ENCODE measurements at regions not wholly inside any gene's neighbourhood (a gene's known extent, or its start where the extent isn't known, plus 50 kb on each side); places are given as distances from the start of the nearest gene placed in this dataset.

- Mint-ChIP-seq H3K27me3 (no peaks in the 10 kb centered on the region), H3K4me3 (no peak overlapping the region), H3K36me3 (no peaks in the 10 kb centered on the region), H3K9me3 (no peaks in the 10 kb centered on the region), H3K27ac (no peak overlapping the region), H3K4me1 (no peaks in the 10 kb centered on the region)
- no peak for ATAC-seq
Measured at GRCh38 chrX:16386126-16386525, 218.8 kb downstream of the MAGEB17 start.

GRCh38 chrX:16392597-16392996 is 225.3 kb downstream of the MAGEB17 start:
- no peaks in the 10 kb centered on the region for H3K4me1 Mint-ChIP-seq
- no peak overlapping the region for H3K4me3 Mint-ChIP-seq
- H3K27ac Mint-ChIP-seq = no peak overlapping the region
- H3K36me3 Mint-ChIP-seq = no peaks in the 10 kb centered on the region
- no peaks in the 10 kb centered on the region for H3K27me3 Mint-ChIP-seq
- no peak for ATAC-seq
- H3K9me3 Mint-ChIP-seq = no peaks in the 10 kb centered on the region

DNA sequence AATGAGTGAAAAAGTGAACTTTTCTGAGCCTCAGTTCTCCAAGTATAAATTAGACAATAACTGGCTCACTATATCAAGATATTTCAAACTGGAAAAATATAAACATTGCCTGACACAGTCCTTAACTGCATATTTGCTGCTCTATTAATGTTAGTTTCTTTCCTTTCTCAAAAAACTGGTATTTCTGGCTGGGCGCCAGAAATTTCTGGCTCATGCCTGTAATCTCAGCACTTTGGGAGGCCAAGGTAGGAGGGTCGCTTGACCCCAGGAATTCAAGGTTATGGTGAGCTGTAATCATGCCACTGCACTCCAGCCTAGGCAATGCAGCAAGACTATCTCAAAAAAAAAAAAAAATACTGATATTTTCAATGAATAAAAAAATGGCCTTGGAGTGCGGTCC is 227.0 kb downstream of the MAGEB17 start:
- Mint-ChIP-seq H3K27ac (no peak overlapping the region), H3K4me1 (no peaks in the 10 kb centered on the region), H3K9me3 (no peaks in the 10 kb centered on the region), H3K27me3 (no peaks in the 10 kb centered on the region), H3K4me3 (no peak overlapping the region), H3K36me3 (no peaks in the 10 kb centered on the region)
- no peak for ATAC-seq

GRCh38 chrX:16403808-16404207 is 236.5 kb downstream of the MAGEB17 start:
- no peaks in the 10 kb centered on the region for H3K9me3 Mint-ChIP-seq
- H3K36me3 Mint-ChIP-seq = no peaks in the 10 kb centered on the region
- H3K27me3 Mint-ChIP-seq = peaks cover 10% of the 10 kb centered on the region
- H3K4me3 Mint-ChIP-seq = no peak overlapping the region
- H3K27ac Mint-ChIP-seq = no peak overlapping the region
- no peak for ATAC-seq
- H3K4me1 Mint-ChIP-seq = no peaks in the 10 kb centered on the region

DNA sequence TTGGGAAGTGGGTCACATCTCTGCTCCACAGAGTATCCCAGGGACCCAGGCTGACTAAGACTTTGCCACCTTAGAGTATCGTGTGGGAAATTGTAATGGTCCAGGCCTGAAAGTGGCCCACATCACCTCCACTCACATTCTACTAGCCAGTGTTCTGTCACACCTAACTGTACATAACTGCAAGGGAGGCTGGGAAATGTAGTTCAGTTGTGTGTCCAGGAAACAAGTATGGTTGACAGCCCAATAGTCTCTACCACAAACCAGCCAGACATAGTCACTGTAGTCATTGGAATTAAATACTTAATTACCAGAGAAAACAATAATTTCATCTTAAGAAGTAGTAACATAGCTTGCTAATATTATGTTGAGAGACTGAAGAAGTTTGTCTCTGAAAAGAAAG is 233.4 kb upstream of the S100G start:
- H3K36me3 Mint-ChIP-seq = no peaks in the 10 kb centered on the region
- H3K27me3 Mint-ChIP-seq = peaks cover 7% of the 10 kb centered on the region

GRCh38 chrX:16418650-16419049 is 231.3 kb upstream of the S100G start:
- H3K9me3 Mint-ChIP-seq = no peaks in the 10 kb centered on the region
- no peak overlapping the region for H3K27ac Mint-ChIP-seq
- peaks cover 13% of the 10 kb centered on the region for H3K27me3 Mint-ChIP-seq
- H3K4me3 Mint-ChIP-seq = no peak overlapping the region
- no peaks in the 10 kb centered on the region for H3K4me1 Mint-ChIP-seq
- H3K36me3 Mint-ChIP-seq = no peaks in the 10 kb centered on the region
- ATAC-seq = no peak

More for the DNA sequence above, 233.4 kb upstream of the S100G start:
- H3K9me3 Mint-ChIP-seq = no peaks in the 10 kb centered on the region
- H3K27ac Mint-ChIP-seq = no peak overlapping the region
- H3K4me1 Mint-ChIP-seq = no peaks in the 10 kb centered on the region
- H3K4me3 Mint-ChIP-seq = no peak overlapping the region
- ATAC-seq = no peak

- Mint-ChIP-seq H3K9me3 (no peaks in the 10 kb centered on the region), H3K27me3 (peaks cover 7% of the 10 kb centered on the region), H3K4me1 (peaks cover 8% of the 10 kb centered on the region), H3K4me3 (no peak overlapping the region), H3K27ac (no peak overlapping the region), H3K36me3 (no peaks in the 10 kb centered on the region)
- ATAC-seq = no peak
Measured at GRCh38 chrX:16427668-16428067, 222.3 kb upstream of the S100G start.

DNA sequence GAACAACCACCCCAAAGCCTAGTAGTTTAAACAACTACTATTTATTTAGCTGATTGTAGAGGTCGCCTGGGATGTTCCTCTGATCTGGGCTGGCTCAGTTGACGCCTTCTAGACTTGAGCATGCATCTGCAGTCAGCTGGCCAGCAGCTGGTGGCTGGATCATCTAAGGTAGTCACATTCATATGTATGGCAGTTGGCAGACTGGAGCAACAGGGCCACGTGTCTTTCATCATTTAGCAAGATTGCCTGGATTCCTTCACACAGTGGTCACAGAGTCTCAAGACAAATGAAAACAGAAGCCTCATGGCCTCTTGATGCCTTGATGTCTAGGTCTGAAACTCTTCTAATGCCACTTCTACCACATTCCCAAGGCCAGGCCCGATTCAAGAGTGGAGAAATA is 220.6 kb upstream of the S100G start:
- peaks cover 2% of the 10 kb centered on the region for H3K4me1 Mint-ChIP-seq
- ATAC-seq = no peak
- no peak overlapping the region for H3K4me3 Mint-ChIP-seq
- H3K9me3 Mint-ChIP-seq = no peaks in the 10 kb centered on the region
- H3K27ac Mint-ChIP-seq = no peak overlapping the region
- no peaks in the 10 kb centered on the region for H3K27me3 Mint-ChIP-seq
- no peaks in the 10 kb centered on the region for H3K36me3 Mint-ChIP-seq

DNA sequence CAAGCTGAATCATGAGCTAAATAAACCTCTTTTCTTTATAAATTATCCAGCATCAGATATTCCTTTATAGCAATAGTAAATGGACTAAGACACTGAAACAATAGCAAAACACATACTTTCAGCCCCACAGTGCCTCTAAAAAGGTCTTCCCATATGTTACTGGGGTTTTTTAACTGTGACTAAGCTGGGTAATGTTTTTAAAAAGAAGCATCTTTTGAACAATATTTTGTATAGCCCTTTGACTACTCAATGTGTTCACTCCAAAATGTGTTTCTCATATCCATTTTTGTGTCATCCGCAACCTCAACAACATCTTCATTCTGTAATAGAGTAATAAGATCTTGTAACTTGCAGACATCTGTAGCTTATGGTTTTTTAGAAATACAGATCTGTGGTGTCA is 218.7 kb upstream of the S100G start:
- Mint-ChIP-seq H3K9me3 (no peaks in the 10 kb centered on the region), H3K27me3 (no peaks in the 10 kb centered on the region), H3K27ac (no peak overlapping the region), H3K36me3 (no peaks in the 10 kb centered on the region), H3K4me1 (no peaks in the 10 kb centered on the region), H3K4me3 (no peak overlapping the region)
- ATAC-seq = no peak

GRCh38 chrX:16433021-16433420 is 216.9 kb upstream of the S100G start:
- no peak overlapping the region for H3K4me3 Mint-ChIP-seq
- no peaks in the 10 kb centered on the region for H3K27me3 Mint-ChIP-seq
- H3K4me1 Mint-ChIP-seq = no peaks in the 10 kb centered on the region
- no peak for ATAC-seq
- H3K27ac Mint-ChIP-seq = no peak overlapping the region
- no peaks in the 10 kb centered on the region for H3K9me3 Mint-ChIP-seq
- no peaks in the 10 kb centered on the region for H3K36me3 Mint-ChIP-seq

GRCh38 chrX:16435399-16435986 is 214.5 kb upstream of the S100G start:
- Mint-ChIP-seq H3K4me3 (no peak overlapping the region), H3K27ac (no peak overlapping the region), H3K9me3 (no peaks in the 10 kb centered on the region), H3K27me3 (no peaks in the 10 kb centered on the region), H3K36me3 (no peaks in the 10 kb centered on the region), H3K4me1 (no peaks in the 10 kb centered on the region)
- no peak for ATAC-seq

DNA sequence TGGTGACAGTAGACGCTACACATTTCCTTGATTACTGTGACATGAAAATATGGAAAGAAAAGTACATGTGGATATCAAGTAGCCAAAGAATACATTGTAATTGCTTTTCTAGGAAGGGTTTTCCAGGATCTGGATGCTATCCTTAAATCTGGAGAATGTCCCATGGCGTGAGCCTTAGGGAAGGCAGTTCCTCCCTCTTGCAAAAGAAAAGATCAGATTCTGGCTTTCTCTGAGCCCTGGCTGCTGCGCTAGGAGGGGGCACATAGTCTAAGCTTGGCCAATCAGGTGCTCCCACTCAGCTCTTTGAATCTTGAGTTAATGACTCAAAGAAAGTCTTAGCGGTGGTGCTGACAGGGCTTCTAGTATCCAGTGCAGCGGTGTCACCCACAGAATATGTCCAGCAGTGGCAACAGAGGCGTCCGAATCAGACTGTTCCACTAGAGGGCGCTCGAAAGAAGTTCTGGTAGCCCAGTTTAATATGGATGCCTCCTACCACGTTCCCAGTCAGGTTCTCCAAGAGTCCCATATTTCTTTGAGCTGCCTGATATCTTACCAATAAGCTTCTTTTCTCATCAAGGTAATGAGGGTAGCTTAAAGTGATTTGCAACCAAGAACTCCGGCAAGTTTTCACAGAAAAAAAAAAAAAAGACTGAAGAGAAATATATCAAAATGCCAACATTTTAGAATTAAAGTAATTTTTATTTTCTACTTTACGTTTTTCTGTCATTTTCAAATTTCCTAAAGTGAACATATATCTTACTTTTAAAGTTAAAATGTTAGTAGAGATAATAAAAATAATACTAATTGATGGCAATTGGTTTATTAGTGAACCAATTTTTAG is 213.4 kb upstream of the S100G start:
- no peak overlapping the region for H3K4me3 Mint-ChIP-seq
- no peak for ATAC-seq
- H3K27me3 Mint-ChIP-seq = no peaks in the 10 kb centered on the region
- no peak overlapping the region for H3K27ac Mint-ChIP-seq
- no peaks in the 10 kb centered on the region for H3K4me1 Mint-ChIP-seq
- no peaks in the 10 kb centered on the region for H3K36me3 Mint-ChIP-seq
- no peaks in the 10 kb centered on the region for H3K9me3 Mint-ChIP-seq

GRCh38 chrX:16440446-16440845 is 209.5 kb upstream of the S100G start:
- H3K27ac Mint-ChIP-seq = no peak overlapping the region
- no peaks in the 10 kb centered on the region for H3K36me3 Mint-ChIP-seq
- H3K27me3 Mint-ChIP-seq = no peaks in the 10 kb centered on the region
- no peaks in the 10 kb centered on the region for H3K9me3 Mint-ChIP-seq
- ATAC-seq = no peak
- no peak overlapping the region for H3K4me3 Mint-ChIP-seq
- no peaks in the 10 kb centered on the region for H3K4me1 Mint-ChIP-seq

DNA sequence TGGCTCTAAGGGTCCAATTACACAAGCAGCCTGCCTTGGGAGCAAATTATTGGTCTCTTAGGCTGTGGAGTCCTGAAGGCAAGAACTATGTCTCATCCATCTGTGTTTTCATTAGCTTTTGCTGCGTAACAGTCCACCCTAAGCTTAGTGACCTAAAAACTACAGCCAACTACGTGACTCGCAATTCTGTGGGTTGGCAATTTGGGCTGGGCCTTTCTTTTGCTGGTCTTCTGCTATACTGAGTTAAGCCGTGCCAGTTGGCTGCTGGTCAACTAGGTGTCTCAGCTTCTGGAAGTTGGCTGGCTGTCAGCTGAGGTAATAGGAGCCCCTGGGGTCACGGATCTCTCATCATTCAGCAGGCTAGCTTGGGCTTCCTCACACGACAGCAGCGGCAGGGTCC is 205.6 kb upstream of the S100G start:
- no peak overlapping the region for H3K4me3 Mint-ChIP-seq
- no peaks in the 10 kb centered on the region for H3K4me1 Mint-ChIP-seq
- H3K27ac Mint-ChIP-seq = no peak overlapping the region
- no peaks in the 10 kb centered on the region for H3K27me3 Mint-ChIP-seq
- no peaks in the 10 kb centered on the region for H3K36me3 Mint-ChIP-seq
- no peaks in the 10 kb centered on the region for H3K9me3 Mint-ChIP-seq
- no peak for ATAC-seq

DNA sequence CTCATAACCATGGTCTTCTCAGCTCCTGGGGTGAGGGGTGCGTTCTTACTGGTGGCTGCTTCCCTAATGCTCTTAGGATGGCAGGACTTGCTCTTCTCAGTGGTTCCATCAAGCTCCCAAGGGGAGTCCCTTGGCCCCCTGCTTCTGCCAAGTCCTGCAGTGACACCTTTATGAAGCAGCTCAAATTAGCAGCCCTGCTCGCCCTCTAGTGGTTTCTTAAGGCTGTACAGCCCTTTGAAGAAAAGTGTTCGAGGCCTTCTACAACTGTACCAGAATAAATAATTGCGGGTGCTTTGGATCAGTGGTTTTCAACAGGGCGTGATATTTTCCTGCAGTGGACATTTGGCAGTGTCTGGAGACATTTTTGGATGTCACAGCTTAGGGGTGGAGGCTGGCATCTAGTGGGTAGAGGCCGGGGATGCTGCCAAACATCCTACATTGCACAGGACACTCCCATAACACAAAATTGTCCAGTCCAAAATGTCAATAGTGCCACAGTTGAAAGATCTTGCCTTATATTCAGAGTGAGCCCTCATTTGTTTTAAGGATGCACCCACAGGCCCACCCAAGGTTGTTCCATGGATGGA is 204.7 kb upstream of the S100G start:
- Mint-ChIP-seq H3K4me3 (no peak overlapping the region), H3K27ac (no peak overlapping the region), H3K4me1 (no peaks in the 10 kb centered on the region), H3K27me3 (no peaks in the 10 kb centered on the region), H3K9me3 (no peaks in the 10 kb centered on the region), H3K36me3 (no peaks in the 10 kb centered on the region)
- ATAC-seq = peak; percentile 54

- H3K4me1 Mint-ChIP-seq = no peaks in the 10 kb centered on the region
- H3K4me3 Mint-ChIP-seq = no peak overlapping the region
- H3K36me3 Mint-ChIP-seq = no peaks in the 10 kb centered on the region
- H3K27me3 Mint-ChIP-seq = no peaks in the 10 kb centered on the region
- no peak for ATAC-seq
- H3K27ac Mint-ChIP-seq = no peak overlapping the region
- H3K9me3 Mint-ChIP-seq = no peaks in the 10 kb centered on the region
Measured at GRCh38 chrX:16451334-16451733, 198.6 kb upstream of the S100G start.
